IPS-11a (cell line): ENCODE measurements at regions not wholly inside any gene's neighbourhood (a gene's known extent, or its start where the extent isn't known, plus 50 kb on each side); places are given as distances from the start of the nearest gene placed in this dataset.

Experiments
- H3K4me3 ChIP-seq: one replicate; pipeline ENCODE4 v1.5.1; 2013; ENCODE audit warnings: low read depth, low read length, control low read depth

GRCh38 chr10:117710181-117710798 lies 167.7 kb downstream of the EMX2 start:
- no peak overlapping the region for H3K4me3 ChIP-seq

GRCh38 chr10:117716889-117717288 lies 174.3 kb downstream of the EMX2 start:
- no peak overlapping the region for H3K4me3 ChIP-seq

GRCh38 chr10:117718986-117719920 lies 176.7 kb downstream of the EMX2 start:
- H3K4me3 ChIP-seq = no peak overlapping the region

- H3K4me3 ChIP-seq = no peak overlapping the region
These were observed 178.6 kb downstream of the EMX2 start for GRCh38 chr10:117720931-117721835.

GRCh38 chr10:117721873-117722272 lies 179.3 kb downstream of the EMX2 start:
- no peak overlapping the region for H3K4me3 ChIP-seq

- H3K4me3 ChIP-seq = no peak overlapping the region
These were observed 180.8 kb downstream of the EMX2 start for GRCh38 chr10:117723343-117723742.

- no peak overlapping the region for H3K4me3 ChIP-seq
These were observed 183.4 kb downstream of the EMX2 start for GRCh38 chr10:117725993-117726392.

GRCh38 chr10:117726596-117727295 lies 184.2 kb downstream of the EMX2 start:
- no peak overlapping the region for H3K4me3 ChIP-seq

- no peak overlapping the region for H3K4me3 ChIP-seq
These were observed 184.9 kb downstream of the EMX2 start for GRCh38 chr10:117727421-117727820.

- H3K4me3 ChIP-seq = no peak overlapping the region
These were observed 185.5 kb downstream of the EMX2 start for GRCh38 chr10:117728087-117728486.

- no peak overlapping the region for H3K4me3 ChIP-seq
These were observed 186.6 kb downstream of the EMX2 start for GRCh38 chr10:117729156-117729555.

GRCh38 chr10:117731121-117731791 lies 188.7 kb downstream of the EMX2 start:
- H3K4me3 ChIP-seq = no peak overlapping the region

- H3K4me3 ChIP-seq = peak overlapping the region; percentile 33
These were observed 192.3 kb downstream of the EMX2 start for GRCh38 chr10:117734731-117735405.

- H3K4me3 ChIP-seq = no peak overlapping the region
These were observed 194.1 kb downstream of the EMX2 start for GRCh38 chr10:117736655-117737054.

- H3K4me3 ChIP-seq = no peak overlapping the region
These were observed 197.5 kb downstream of the EMX2 start for GRCh38 chr10:117740088-117740487.

- H3K4me3 ChIP-seq = no peak overlapping the region
These were observed 198.2 kb downstream of the EMX2 start for GRCh38 chr10:117740691-117741222.

- no peak overlapping the region for H3K4me3 ChIP-seq
These were observed 199.0 kb downstream of the EMX2 start for GRCh38 chr10:117741524-117741923.

- no peak overlapping the region for H3K4me3 ChIP-seq
These were observed 201.0 kb downstream of the EMX2 start for GRCh38 chr10:117743509-117743908.

GRCh38 chr10:117745301-117745700 lies 202.8 kb downstream of the EMX2 start:
- no peak overlapping the region for H3K4me3 ChIP-seq
